NOMO-1 (cell line): ENCODE measurements at regions not wholly inside any gene's neighbourhood (a gene's known extent, or its start where the extent isn't known, plus 50 kb on each side); places are given as distances from the start of the nearest gene placed in this dataset.
"Not testable (repeated sequence)": the region's sequence is repeated elsewhere in the genome, so short reads cannot be mapped to it uniquely, and the experiment has no call there.

Experiments used
- DNase-seq, 2 experiments: peaks; one replicate each; lab custom pipeline; 2025; ENCODE audit not compliant: unreplicated experiment in 2 of 2; lab: John Stamatoyannopoulos, UW

DNA sequence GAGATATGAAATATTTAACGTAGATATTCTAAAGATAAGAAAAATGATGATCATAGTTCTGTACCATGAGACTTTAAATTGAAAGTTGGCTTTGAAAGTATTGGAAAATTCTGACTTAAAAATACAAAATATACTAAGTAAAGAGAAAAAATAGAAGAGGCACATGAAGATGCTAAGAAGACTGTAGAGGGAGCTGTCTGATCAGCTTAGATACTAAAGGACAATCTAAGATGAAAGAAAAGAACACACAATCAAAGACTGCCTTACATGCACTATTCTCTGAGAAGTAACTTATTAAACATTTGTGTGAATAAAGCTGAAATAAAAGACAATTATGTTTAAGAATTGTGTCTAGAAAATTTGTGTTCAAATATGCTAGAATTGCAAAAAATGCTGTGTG lies 55.1 kb downstream of the RBMXL2 start:
- DNase-seq, result peak in 1 of 2 experiments; percentile 3

DNA sequence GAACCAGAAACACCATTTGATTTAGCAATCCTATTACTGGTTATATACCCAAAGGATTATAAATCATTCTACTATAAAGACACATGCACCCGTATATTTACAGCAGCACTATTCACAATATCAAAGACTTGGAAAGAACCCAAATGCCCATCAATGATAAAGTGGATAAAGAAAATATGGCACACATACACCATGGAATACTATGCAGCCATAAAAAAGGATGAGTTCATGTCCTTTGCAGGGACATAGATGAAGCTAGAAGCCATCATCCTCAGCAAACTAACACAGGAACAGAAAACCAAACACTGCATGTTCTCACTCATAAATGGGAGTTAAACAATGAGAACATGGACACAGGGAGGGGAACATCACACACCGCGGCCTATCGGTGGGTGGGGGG lies 61.3 kb downstream of the RBMXL2 start:
- not testable (repeated sequence) for DNase-seq

DNA sequence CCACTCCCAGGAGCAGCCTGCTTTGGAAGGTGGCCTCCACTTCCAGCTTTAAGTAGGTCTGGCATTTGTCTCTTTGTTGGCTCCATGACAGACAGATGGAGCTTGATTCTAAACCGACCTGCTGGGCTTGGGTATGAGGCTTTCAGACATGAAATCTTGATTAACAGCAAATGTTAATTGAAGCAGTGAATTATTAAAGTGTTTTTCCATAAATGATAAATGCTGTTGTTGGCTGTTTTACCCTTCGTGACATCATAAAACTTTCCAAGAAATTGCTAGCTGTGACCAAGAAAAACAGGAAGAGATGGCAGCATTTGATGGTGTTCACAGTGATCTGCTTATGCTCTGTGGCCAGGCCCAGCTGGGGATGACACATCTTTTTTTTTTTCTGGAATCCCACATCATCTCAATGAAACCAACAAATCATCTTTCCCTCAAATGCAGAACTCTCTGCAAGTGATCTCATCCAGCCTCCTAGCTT lies 66.1 kb downstream of the RBMXL2 start:
- no peak for DNase-seq

DNA sequence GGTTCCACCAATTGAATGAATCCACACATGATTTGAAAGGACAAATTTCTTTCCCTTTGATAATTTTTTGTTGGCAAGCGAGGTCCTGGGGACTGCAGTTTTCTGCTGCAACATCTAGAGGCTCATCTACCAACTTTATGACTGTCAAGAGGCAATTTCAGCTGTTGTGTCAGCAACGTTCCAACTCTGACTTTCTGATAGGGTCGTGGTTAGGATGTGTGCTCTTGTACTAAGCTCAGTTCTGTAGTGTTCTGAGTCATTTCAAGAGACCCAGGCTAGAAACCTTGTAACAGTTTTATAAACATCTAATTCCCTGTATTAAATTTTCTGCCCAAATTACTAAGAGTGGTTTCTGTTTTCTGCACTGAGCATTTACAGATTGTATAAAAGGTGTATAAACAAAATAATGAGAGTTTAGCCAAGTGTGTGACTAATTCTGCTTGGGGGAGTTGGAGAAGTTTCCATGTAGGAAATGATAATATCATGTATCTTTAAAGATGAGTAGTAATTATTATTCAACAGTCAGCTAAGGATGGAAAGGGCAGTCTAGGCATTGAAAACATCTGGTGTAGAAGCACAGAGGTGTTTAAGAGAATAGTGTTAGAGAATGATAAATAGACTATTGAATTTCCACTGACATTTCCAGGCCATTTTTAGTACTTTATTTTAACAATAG lies 72.2 kb downstream of the RBMXL2 start:
- no peak for DNase-seq

DNA sequence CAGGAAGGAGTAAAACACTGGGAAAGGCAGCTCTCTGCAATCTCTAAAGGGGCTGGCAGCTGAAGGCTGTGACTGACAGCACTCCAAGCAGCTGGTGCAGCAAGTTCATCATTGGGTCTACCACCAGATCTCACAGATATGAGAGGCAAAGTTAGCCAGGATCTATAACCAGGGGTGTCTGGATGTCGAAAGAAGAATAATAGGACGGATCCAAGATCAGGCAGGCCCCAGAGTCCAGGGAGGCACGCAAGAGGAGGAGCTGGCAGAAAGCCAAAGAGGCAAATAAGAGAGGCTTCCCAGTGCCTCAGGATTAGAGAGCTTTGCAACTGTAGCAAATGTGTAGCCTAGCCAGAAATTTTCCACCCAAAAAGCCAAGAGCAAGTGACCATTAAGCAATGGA lies 77.1 kb downstream of the RBMXL2 start:
- no peak for DNase-seq

DNA sequence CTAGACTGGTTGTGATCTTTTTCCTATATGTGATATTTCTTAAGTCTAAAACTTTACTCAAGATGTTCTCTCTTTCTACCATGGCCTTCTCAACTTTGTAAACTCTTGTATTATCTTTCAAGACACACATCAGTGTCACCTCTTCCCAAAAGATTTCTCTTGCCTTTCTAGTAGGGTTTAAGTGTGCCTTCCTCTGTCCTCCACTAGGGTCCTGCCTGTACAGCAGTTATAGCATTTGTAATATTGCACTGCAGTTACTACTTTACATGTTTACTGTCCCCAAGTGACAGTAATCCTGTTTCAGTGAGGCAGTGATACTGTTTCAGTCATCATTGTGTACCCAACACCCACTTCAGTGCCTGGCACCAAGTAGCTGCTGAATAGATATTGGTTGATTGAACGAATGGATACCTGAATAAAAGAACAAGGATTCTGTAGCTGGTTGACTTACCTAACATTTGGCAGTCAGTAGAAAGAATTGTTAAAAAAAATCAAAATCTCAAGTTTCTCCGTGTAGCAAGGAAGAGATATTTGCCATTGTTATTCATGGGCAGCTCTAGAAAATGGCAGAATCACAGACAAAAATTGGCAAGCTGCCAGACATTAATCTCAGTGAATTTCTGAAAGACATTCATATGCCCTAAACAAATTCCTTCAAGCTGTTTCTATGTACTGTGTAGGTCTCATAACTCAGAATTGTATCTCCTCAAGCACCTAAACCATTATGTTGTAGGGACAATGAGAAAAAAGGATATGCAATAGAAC lies 79.4 kb downstream of the RBMXL2 start:
- no peak for DNase-seq

DNA sequence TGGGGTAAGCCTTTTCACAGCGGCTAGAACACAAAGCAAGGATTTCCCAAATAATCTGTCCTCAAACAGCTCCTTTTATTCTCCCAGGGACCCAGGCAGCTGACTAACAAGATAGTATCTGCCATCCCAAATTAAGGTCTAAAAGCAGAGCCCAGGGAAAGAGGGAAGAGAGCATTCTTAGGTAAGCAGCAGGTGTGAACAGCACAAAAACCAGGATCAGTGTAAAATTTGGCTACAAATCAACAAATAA lies 79.9 kb downstream of the RBMXL2 start:
- DNase-seq, result no peak

DNA sequence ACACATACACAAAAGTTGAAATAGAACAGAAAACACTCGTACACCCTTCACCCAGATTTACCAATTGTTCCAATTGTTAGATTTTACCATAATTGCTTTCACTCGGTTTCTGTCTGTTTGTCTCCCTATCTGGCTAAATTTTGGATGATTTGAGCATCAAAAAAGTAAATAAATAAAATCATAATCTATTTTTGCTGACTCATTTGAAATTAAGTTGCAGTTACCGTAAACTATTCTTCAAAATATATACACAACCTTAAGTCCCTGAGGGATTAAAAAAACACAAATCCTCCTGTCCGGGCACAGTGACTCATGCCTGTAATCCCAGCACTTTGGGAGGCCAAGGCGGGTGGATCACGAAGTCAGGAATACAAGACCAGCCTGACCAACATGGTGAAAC lies 81.3 kb upstream of the SYT9 start:
- DNase-seq, result no peak

DNA sequence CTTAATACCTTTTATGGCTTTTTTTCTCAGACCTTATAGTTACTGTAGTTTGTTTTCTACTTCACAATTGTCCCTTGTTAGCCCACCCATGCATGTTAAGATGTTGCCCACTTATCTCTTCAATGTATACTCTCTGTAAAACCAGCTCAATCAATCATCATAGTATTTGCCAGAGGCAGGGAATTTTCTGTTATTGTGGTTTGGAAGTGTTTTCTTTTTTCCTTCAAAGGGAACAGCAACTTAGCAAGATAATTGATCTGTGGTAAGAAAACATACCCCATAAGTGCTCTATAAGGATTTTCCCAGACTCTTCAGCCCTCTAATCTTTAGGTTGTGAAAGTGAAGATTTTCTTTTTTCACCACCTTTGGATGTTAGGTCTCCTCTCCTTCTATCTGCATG lies 76.7 kb upstream of the SYT9 start:
- DNase-seq, result no peak

DNA sequence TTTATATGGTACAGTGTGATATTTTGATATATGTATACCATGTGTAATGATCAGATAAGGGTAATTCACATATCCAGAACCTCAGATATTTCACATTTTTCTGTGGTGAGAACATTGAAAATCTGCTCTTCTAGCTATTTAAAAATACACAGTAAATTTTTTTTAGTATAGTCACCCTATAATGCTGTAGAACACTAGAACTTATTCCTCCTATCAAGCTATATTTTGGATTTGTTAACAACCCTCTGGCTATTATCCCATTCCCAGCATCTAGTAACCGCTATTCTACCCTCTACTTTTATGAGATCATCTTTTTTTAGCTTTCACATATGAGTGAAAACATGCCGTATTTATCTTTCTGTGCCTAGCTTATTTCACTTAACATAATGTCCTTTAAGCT lies 65.5 kb upstream of the SYT9 start:
- no peak for DNase-seq

DNA sequence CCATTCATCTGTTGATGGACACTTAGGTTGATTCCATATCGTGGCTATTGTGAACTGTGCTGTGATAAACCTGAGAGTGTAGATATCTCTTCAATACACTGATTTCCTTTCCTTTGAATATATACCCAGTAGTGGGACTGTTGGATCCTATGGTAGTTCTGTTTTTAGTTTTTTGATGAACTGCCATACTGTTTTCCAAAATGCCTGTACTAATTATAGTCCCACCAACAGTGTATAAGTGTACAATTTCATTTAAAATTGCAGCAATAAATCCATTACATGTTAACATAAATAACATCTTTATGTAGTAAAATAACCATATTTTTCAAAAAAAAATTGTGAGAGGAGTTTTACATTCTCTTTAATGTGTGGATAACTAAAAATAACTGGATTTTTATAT lies 65.0 kb upstream of the SYT9 start:
- DNase-seq, result no peak

DNA sequence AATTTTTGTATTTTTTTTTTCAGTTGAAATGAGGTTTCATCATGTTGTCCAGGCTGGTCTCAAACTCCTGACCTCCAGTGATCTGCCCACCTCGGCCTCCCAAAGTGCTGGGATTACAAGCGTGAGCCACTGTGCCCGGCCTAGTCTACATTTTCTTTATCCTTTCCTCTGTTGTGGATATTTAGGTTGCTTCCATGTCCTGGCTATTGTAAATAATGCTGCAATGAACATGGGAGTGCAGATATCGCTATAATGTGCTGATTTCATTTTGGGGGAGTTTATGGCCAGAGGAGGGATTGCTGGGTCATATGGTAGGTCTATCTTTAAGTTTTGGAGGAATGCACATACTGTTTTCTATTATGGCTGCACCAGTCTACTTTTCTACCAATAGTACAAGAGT lies 58.9 kb upstream of the SYT9 start:
- DNase-seq, result not testable (repeated sequence)

DNA sequence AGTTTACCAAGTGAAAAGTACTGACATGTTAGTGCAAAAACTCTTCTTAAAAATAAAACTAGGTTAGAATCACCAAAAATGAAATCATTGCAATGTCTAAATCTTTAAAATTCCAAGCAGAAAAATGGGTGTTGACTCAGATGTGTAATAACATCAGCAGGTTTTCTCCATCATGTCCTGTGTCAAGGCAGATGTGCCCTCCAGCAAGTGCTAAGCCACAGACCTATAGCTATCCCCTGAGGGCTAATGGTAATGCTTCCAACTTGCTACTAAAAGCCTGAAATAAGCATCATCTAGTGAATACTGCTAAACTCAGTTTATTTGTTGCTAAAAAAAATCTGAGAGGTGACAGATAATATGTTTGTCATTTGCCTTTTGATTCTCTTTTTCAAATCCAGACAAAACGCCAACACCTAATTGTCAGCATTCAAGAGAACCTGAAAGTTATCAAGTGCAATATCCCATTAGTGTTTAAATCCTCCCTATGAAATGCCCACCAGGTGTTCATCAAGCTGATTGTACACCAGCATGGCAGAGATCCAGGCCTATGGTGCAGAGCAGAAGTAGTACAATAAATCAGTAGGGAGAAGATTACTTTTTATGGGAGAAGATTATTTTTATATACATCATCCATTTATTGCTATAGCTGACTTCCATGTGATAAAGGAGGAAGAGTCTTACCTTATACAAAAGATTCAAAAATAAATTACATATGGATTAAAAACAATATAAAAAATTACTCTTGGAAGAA lies 55.1 kb upstream of the SYT9 start:
- no peak for DNase-seq

DNA sequence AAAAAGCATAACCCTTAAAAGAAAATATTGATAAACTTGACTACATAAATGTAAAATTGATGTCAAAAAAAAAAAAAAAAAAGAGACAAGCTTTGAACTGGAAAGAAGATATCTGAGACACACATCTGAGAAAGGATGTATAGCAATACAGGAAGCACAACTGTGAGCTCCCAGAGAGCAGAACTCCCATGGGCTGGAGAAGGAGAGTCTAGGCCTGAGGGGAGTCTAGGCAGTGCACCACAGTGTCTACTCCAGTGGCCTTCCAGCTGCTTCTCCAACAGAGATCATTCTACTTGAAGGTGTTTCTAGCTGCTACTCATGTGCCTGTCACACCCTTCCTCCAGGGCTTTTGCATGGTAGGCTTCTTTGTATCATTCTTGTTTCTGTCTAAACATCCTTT lies 54.2 kb upstream of the SYT9 start:
- no peak for DNase-seq
